ENCODE measurements at regions not wholly inside any gene's neighbourhood (a gene's known extent, or its start where the extent isn't known, plus 50 kb on each side); places are given as distances from the start of the nearest gene placed in this dataset.
"Not testable (repeated sequence)": the region's sequence is repeated elsewhere in the genome, so short reads cannot be mapped to it uniquely, and the experiment has no call there.

- ATAC-seq (no peak), DNase-seq (no peak)
- Mint-ChIP-seq H3K27me3 (ENCODE audit: low read depth) (no peaks in the 10 kb centered on the region), H3K36me3 (ENCODE audit: insufficient read depth) (no peaks in the 10 kb centered on the region), H3K4me1 (ENCODE audit: low read depth) (no peaks in the 10 kb centered on the region), H3K9me3 (no peaks in the 10 kb centered on the region), H3K4me3 (no peak overlapping the region)
Measured at GRCh38 chr11:123330071-123330470, 100.0 kb upstream of the GRAMD1B start.

GRCh38 chr11:123328281-123328867 is 101.7 kb upstream of the GRAMD1B start:
- no peak for DNase-seq
- Mint-ChIP-seq H3K36me3 (ENCODE audit: insufficient read depth) (no peaks in the 10 kb centered on the region), H3K4me3 (no peak overlapping the region), H3K27me3 (ENCODE audit: low read depth) (no peaks in the 10 kb centered on the region), H3K4me1 (ENCODE audit: low read depth) (no peaks in the 10 kb centered on the region), H3K9me3 (no peaks in the 10 kb centered on the region)
- ATAC-seq = no peak

GRCh38 chr11:123325533-123325932 is 104.5 kb upstream of the GRAMD1B start:
- H3K4me1 Mint-ChIP-seq (ENCODE audit: low read depth) = no peaks in the 10 kb centered on the region
- peaks cover 4% of the 10 kb centered on the region for H3K27me3 Mint-ChIP-seq (ENCODE audit: low read depth)
- no peaks in the 10 kb centered on the region for H3K9me3 Mint-ChIP-seq
- H3K4me3 Mint-ChIP-seq = no peak overlapping the region
- no peak for ATAC-seq
- no peak for DNase-seq
- no peaks in the 10 kb centered on the region for H3K36me3 Mint-ChIP-seq (ENCODE audit: insufficient read depth)

- DNase-seq = no peak
- peaks cover 8% of the 10 kb centered on the region for H3K27me3 Mint-ChIP-seq (ENCODE audit: low read depth)
- H3K4me3 Mint-ChIP-seq = no peak overlapping the region
- no peaks in the 10 kb centered on the region for H3K4me1 Mint-ChIP-seq (ENCODE audit: low read depth)
- ATAC-seq = no peak
- no peaks in the 10 kb centered on the region for H3K36me3 Mint-ChIP-seq (ENCODE audit: insufficient read depth)
- no peaks in the 10 kb centered on the region for H3K9me3 Mint-ChIP-seq
Measured at GRCh38 chr11:123323568-123323967, 106.5 kb upstream of the GRAMD1B start.

GRCh38 chr11:123321636-123322035 is 108.4 kb upstream of the GRAMD1B start:
- Mint-ChIP-seq H3K27me3 (ENCODE audit: low read depth) (peaks cover 8% of the 10 kb centered on the region), H3K36me3 (ENCODE audit: insufficient read depth) (no peaks in the 10 kb centered on the region), H3K4me1 (ENCODE audit: low read depth) (no peaks in the 10 kb centered on the region), H3K9me3 (no peaks in the 10 kb centered on the region), H3K4me3 (no peak overlapping the region)
- DNase-seq = no peak
- ATAC-seq = no peak

GRCh38 chr11:123318623-123319022 is 111.4 kb upstream of the GRAMD1B start:
- peaks cover 3% of the 10 kb centered on the region for H3K4me1 Mint-ChIP-seq (ENCODE audit: low read depth)
- ATAC-seq (no peak), DNase-seq (no peak)
- H3K36me3 Mint-ChIP-seq (ENCODE audit: insufficient read depth) = no peaks in the 10 kb centered on the region
- no peaks in the 10 kb centered on the region for H3K9me3 Mint-ChIP-seq
- H3K27me3 Mint-ChIP-seq (ENCODE audit: low read depth) = peaks cover 15% of the 10 kb centered on the region
- H3K4me3 Mint-ChIP-seq = no peak overlapping the region

GRCh38 chr11:123318132-123318531 is 111.9 kb upstream of the GRAMD1B start:
- peaks cover 15% of the 10 kb centered on the region for H3K27me3 Mint-ChIP-seq (ENCODE audit: low read depth)
- not testable (repeated sequence) for H3K4me3 Mint-ChIP-seq; H3K9me3 Mint-ChIP-seq; H3K4me1 Mint-ChIP-seq (ENCODE audit: low read depth); ATAC-seq; DNase-seq; H3K36me3 Mint-ChIP-seq (ENCODE audit: insufficient read depth)

GRCh38 chr11:123316003-123316402 is 114.1 kb upstream of the GRAMD1B start:
- Mint-ChIP-seq H3K36me3 (ENCODE audit: insufficient read depth) (no peaks in the 10 kb centered on the region), H3K4me1 (ENCODE audit: low read depth) (peaks cover 3% of the 10 kb centered on the region), H3K9me3 (no peaks in the 10 kb centered on the region), H3K4me3 (no peak overlapping the region), H3K27me3 (ENCODE audit: low read depth) (peaks cover 11% of the 10 kb centered on the region)
- ATAC-seq (no peak), DNase-seq (no peak)

GRCh38 chr11:123314972-123315371 is 115.1 kb upstream of the GRAMD1B start:
- Mint-ChIP-seq H3K27me3 (ENCODE audit: low read depth) (peaks cover 8% of the 10 kb centered on the region), H3K36me3 (ENCODE audit: insufficient read depth) (no peaks in the 10 kb centered on the region)
- DNase-seq = no peak

GRCh38 chr11:123313262-123313661 is 116.8 kb upstream of the GRAMD1B start:
- H3K36me3 Mint-ChIP-seq (ENCODE audit: insufficient read depth) = no peaks in the 10 kb centered on the region
- H3K27me3 Mint-ChIP-seq (ENCODE audit: low read depth) = peaks cover 7% of the 10 kb centered on the region
- peaks cover 3% of the 10 kb centered on the region for H3K4me1 Mint-ChIP-seq (ENCODE audit: low read depth)
- no peaks in the 10 kb centered on the region for H3K9me3 Mint-ChIP-seq
- DNase-seq = no peak
- no peak for ATAC-seq
- H3K4me3 Mint-ChIP-seq = no peak overlapping the region

More at GRCh38 chr11:123314972-123315371, 115.1 kb upstream of the GRAMD1B start:
- H3K4me3 Mint-ChIP-seq = no peak overlapping the region
- H3K4me1 Mint-ChIP-seq (ENCODE audit: low read depth) = peaks cover 3% of the 10 kb centered on the region
- H3K9me3 Mint-ChIP-seq = no peaks in the 10 kb centered on the region
- ATAC-seq = no peak

GRCh38 chr11:123308077-123308476 is 113.0 kb upstream of the CLMP start:
- no peak for ATAC-seq
- H3K27me3 Mint-ChIP-seq (ENCODE audit: low read depth) = peaks cover 6% of the 10 kb centered on the region
- DNase-seq = no peak
- H3K36me3 Mint-ChIP-seq (ENCODE audit: insufficient read depth) = no peaks in the 10 kb centered on the region
- no peaks in the 10 kb centered on the region for H3K9me3 Mint-ChIP-seq
- peaks cover 17% of the 10 kb centered on the region for H3K4me1 Mint-ChIP-seq (ENCODE audit: low read depth)
- no peak overlapping the region for H3K4me3 Mint-ChIP-seq

GRCh38 chr11:123307276-123307675 is 112.2 kb upstream of the CLMP start:
- Mint-ChIP-seq H3K36me3 (ENCODE audit: insufficient read depth) (no peaks in the 10 kb centered on the region), H3K27me3 (ENCODE audit: low read depth) (peaks cover 6% of the 10 kb centered on the region), H3K4me1 (ENCODE audit: low read depth) (peaks cover 24% of the 10 kb centered on the region), H3K4me3 (no peak overlapping the region), H3K9me3 (no peaks in the 10 kb centered on the region)
- DNase-seq = no peak
- no peak for ATAC-seq

- H3K36me3 Mint-ChIP-seq (ENCODE audit: insufficient read depth) = no peaks in the 10 kb centered on the region
- no peak overlapping the region for H3K4me3 Mint-ChIP-seq
- DNase-seq (no peak), ATAC-seq (no peak)
- H3K9me3 Mint-ChIP-seq = no peaks in the 10 kb centered on the region
- H3K27me3 Mint-ChIP-seq (ENCODE audit: low read depth) = peaks cover 6% of the 10 kb centered on the region
- peaks cover 29% of the 10 kb centered on the region for H3K4me1 Mint-ChIP-seq (ENCODE audit: low read depth)
Measured at GRCh38 chr11:123306531-123306930, 111.5 kb upstream of the CLMP start.

GRCh38 chr11:123305601-123306375 is 110.7 kb upstream of the CLMP start:
- H3K4me1 Mint-ChIP-seq (ENCODE audit: low read depth) = peaks cover 37% of the 10 kb centered on the region
- H3K4me3 Mint-ChIP-seq = no peak overlapping the region
- H3K36me3 Mint-ChIP-seq (ENCODE audit: insufficient read depth) = no peaks in the 10 kb centered on the region
- H3K27me3 Mint-ChIP-seq (ENCODE audit: low read depth) = peaks cover 6% of the 10 kb centered on the region
- DNase-seq (no peak), ATAC-seq (no peak)
- H3K9me3 Mint-ChIP-seq = no peaks in the 10 kb centered on the region

GRCh38 chr11:123304828-123305466 is 109.9 kb upstream of the CLMP start:
- Mint-ChIP-seq H3K9me3 (no peaks in the 10 kb centered on the region), H3K4me3 (no peak overlapping the region), H3K27me3 (ENCODE audit: low read depth) (peaks cover 6% of the 10 kb centered on the region), H3K36me3 (ENCODE audit: insufficient read depth) (no peaks in the 10 kb centered on the region), H3K4me1 (ENCODE audit: low read depth) (peaks cover 41% of the 10 kb centered on the region)
- DNase-seq (no peak), ATAC-seq (no peak)

All from activated T-cell treated with anti-CD3 and anti-CD28 coated beads, Interleukin-2, amount 50 U/mL, for 4 hours (primary cell).